ENCODE measurements at regions not wholly inside any gene's neighbourhood (a gene's known extent, or its start where the extent isn't known, plus 50 kb on each side); places are given as distances from the start of the nearest gene placed in this dataset.

GRCh38 chr16:85235991-85236817, 123.9 kb upstream of the CIBAR2 start:
- in situ Hi-C loops (cut with HindIII; ENCODE audit: low sequenced_read_pairs) = no loop called here
- no peak for DNase-seq (ENCODE audit: low read depth)
- H3K4me3 ChIP-seq (ENCODE audit: low read depth, low read length) = no peak overlapping the region

GRCh38 chr16:85236818-85237150, 124.5 kb upstream of the CIBAR2 start:
- no peak for DNase-seq (ENCODE audit: low read depth)
- TF ChIP-seq CTCF (IDR thresholded peaks at IDR 0.05; ENCODE audit: low read depth, low read length, missing control alignments) = no peak
- in situ Hi-C loops (cut with HindIII; ENCODE audit: low sequenced_read_pairs) = no loop called here
- H3K4me3 ChIP-seq (ENCODE audit: low read depth, low read length) = no peak overlapping the region

More at GRCh38 chr16:85235991-85236817, 123.9 kb upstream of the CIBAR2 start:
- no peak for TF ChIP-seq CTCF (IDR thresholded peaks at IDR 0.05; ENCODE audit: low read depth, low read length, missing control alignments)

GRCh38 chr16:85237817-85238216, 125.5 kb upstream of the CIBAR2 start:
- no peak for TF ChIP-seq CTCF (IDR thresholded peaks at IDR 0.05; ENCODE audit: low read depth, low read length, missing control alignments)
- no peak for DNase-seq (ENCODE audit: low read depth)
- in situ Hi-C loops (cut with HindIII; ENCODE audit: low sequenced_read_pairs) = no loop called here
- no peak overlapping the region for H3K4me3 ChIP-seq (ENCODE audit: low read depth, low read length)

GRCh38 chr16:85238233-85238647, 126.0 kb upstream of the CIBAR2 start:
- in situ Hi-C loops (cut with HindIII; ENCODE audit: low sequenced_read_pairs) = no loop called here
- peak; percentile 66 for DNase-seq (ENCODE audit: low read depth)
- TF ChIP-seq CTCF (IDR thresholded peaks at IDR 0.05; ENCODE audit: low read depth, low read length, missing control alignments) = peak; percentile 36
- H3K4me3 ChIP-seq (ENCODE audit: low read depth, low read length) = no peak overlapping the region

GRCh38 chr16:85239239-85239638, 127.0 kb upstream of the CIBAR2 start:
- TF ChIP-seq CTCF (IDR thresholded peaks at IDR 0.05; ENCODE audit: low read depth, low read length, missing control alignments) = no peak
- in situ Hi-C loops (cut with HindIII; ENCODE audit: low sequenced_read_pairs) = no loop called here
- no peak for DNase-seq (ENCODE audit: low read depth)

GRCh38 chr16:85239871-85240270, 127.6 kb upstream of the CIBAR2 start:
- no peak for TF ChIP-seq CTCF (IDR thresholded peaks at IDR 0.05; ENCODE audit: low read depth, low read length, missing control alignments)
- DNase-seq (ENCODE audit: low read depth) = no peak
- H3K4me3 ChIP-seq (ENCODE audit: low read depth, low read length) = no peak overlapping the region
- in situ Hi-C loops (cut with HindIII; ENCODE audit: low sequenced_read_pairs) = no loop called here

More at GRCh38 chr16:85239239-85239638, 127.0 kb upstream of the CIBAR2 start:
- no peak overlapping the region for H3K4me3 ChIP-seq (ENCODE audit: low read depth, low read length)
